ENCODE measurements at regions not wholly inside any gene's neighbourhood (a gene's known extent, or its start where the extent isn't known, plus 50 kb on each side); places are given as distances from the start of the nearest gene placed in this dataset.

- CTCF ChIA-PET, result no interaction called here
- no peak overlapping the region for H3K27ac ChIP-seq (ENCODE audit: low read depth, low read length)
- H2AFZ ChIP-seq (ENCODE audit: low read depth, low read length, poor library complexity, severe bottlenecking), result no peak overlapping the region
- H3K9ac ChIP-seq (ENCODE audit: low read length), result no peak overlapping the region
- RAD21 ChIA-PET (ENCODE audit: low non-redundant PET in 1 of 2, low total read pairs in 2 of 2, uncharacterized antibody in 2 of 2, unreplicated experiment in 2 of 2), result no interaction called here
- intact Hi-C loops (cut with micrococcal nuclease), result no loop called here
- no TSS peak for BruUV-seq (replicated peaks)
- ATAC-seq (no peak), DNase-seq (ENCODE audit: low read depth, low spot score) (no peak)
- H3K4me1 ChIP-seq (ENCODE audit: control insufficient read depth in 1 of 2, insufficient read depth in 2 of 2, low read length in 2 of 2), result no peaks in the 10 kb centered on the region
- POLR2A ChIA-PET, result no interaction called here
- H3K79me2 ChIP-seq (ENCODE audit: insufficient read depth, low read length), result no peaks in the 10 kb centered on the region
- no peaks in the 10 kb centered on the region for H3K9me2 ChIP-seq (ENCODE audit: insufficient read depth)
- H3K9me3 ChIP-seq (ENCODE audit: control insufficient read depth in 1 of 2, insufficient read depth in 1 of 2, low read depth in 1 of 2, low read length in 2 of 2), result no peaks in the 10 kb centered on the region
- 0 out of 2 replicates have a peak, but pooled peaks cover 3% of the 10 kb centered on the region for H4K20me1 ChIP-seq (ENCODE audit: insufficient read depth)
- H3K4me3 ChIP-seq (replicated peaks in 1 of 2; ENCODE audit: low read depth in 1 of 2, low read length in 2 of 2), result no peak overlapping the region
- TF ChIP-seq JUND (IDR thresholded peaks at IDR 0.05) (no peak), ZNF274 (IDR thresholded peaks at IDR 0.05; ENCODE audit: low read depth, low read length) (no peak), SP1 (IDR thresholded peaks at IDR 0.05; ENCODE audit: low read depth) (no peak), EZH2 (IDR thresholded peaks at IDR 0.05) (no peak), FOSL1 (IDR thresholded peaks at IDR 0.05; ENCODE audit: low read depth) (no peak), ELF1 (IDR thresholded peaks at IDR 0.05; ENCODE audit: borderline replicate concordance, low read depth) (no peak), TCF7L2 (IDR thresholded peaks at IDR 0.05; ENCODE audit: borderline replicate concordance, extremely low read depth, insufficient read depth, insufficient read length) (no peak), CEBPB (IDR thresholded peaks at IDR 0.05; ENCODE audit: low read depth) (no peak), ZBTB33 (IDR thresholded peaks at IDR 0.05; ENCODE audit: extremely low read depth, insufficient replicate concordance, low read length) (no peak), EGR1 (IDR thresholded peaks at IDR 0.05; ENCODE audit: low read depth) (no peak), YY1 (IDR thresholded peaks at IDR 0.05; ENCODE audit: extremely low read depth, insufficient replicate concordance, low read depth, low read length) (no peak), REST (IDR thresholded peaks at IDR 0.05; ENCODE audit: low read depth) (no peak), RAD21 (IDR thresholded peaks at IDR 0.05; ENCODE audit: low read depth) (no peak), POLR2AphosphoS5 (IDR thresholded peaks at IDR 0.05; ENCODE audit: low read depth, low read length) (no peak), MAX (IDR thresholded peaks at IDR 0.05) (no peak), SIN3A (IDR thresholded peaks at IDR 0.05; ENCODE audit: low read depth) (no peak), POLR2A (IDR thresholded peaks at IDR 0.05; ENCODE audit: borderline replicate concordance, extremely low read depth, insufficient read depth, insufficient read length) (no peak), SRF (IDR thresholded peaks at IDR 0.05; ENCODE audit: low read depth) (no peak)
- no peak overlapping the region for H3K4me2 ChIP-seq (ENCODE audit: low read length)
- H3K27me3 ChIP-seq (ENCODE audit: insufficient read depth, low read length), result peaks cover 38% of the 10 kb centered on the region
- no peaks in the 10 kb centered on the region for H3K36me3 ChIP-seq (ENCODE audit: control insufficient read depth in 1 of 2, insufficient read depth in 2 of 2, low read length in 2 of 2)
Measured at GRCh38 chr1:58367217-58367616, 179.3 kb downstream of the OMA1 start.
